ENCODE measurements at regions not wholly inside any gene's neighbourhood (a gene's known extent, or its start where the extent isn't known, plus 50 kb on each side); places are given as distances from the start of the nearest gene placed in this dataset.
"Not testable (repeated sequence)": the region's sequence is repeated elsewhere in the genome, so short reads cannot be mapped to it uniquely, and the experiment has no call there.

- no peak for DNase-seq (ENCODE audit: low read depth in 3 of 3, low spot score in 2 of 3)
These were observed 294.2 kb downstream of the NDUFA10 start for GRCh38 chr2:239730897-239731296.

GRCh38 chr2:239730567-239730882 is 294.6 kb downstream of the NDUFA10 start:
- not testable (repeated sequence) for DNase-seq (ENCODE audit: low read depth in 3 of 3, low spot score in 2 of 3)

- DNase-seq (ENCODE audit: low read depth in 3 of 3, low spot score in 2 of 3), result no peak
These were observed 295.2 kb downstream of the NDUFA10 start for GRCh38 chr2:239729681-239730566.

GRCh38 chr2:239729151-239729550 is 296.0 kb downstream of the NDUFA10 start:
- no peak for DNase-seq (ENCODE audit: low read depth in 3 of 3, low spot score in 2 of 3)

GRCh38 chr2:239728751-239729150 is 296.4 kb downstream of the NDUFA10 start:
- DNase-seq (ENCODE audit: low read depth in 3 of 3, low spot score in 2 of 3), result no peak

GRCh38 chr2:239727776-239728600 is 297.2 kb downstream of the NDUFA10 start:
- DNase-seq (ENCODE audit: low read depth in 3 of 3, low spot score in 2 of 3), result no peak

- no peak for DNase-seq (ENCODE audit: low read depth in 3 of 3, low spot score in 2 of 3)
These were observed 297.9 kb downstream of the NDUFA10 start for GRCh38 chr2:239727182-239727775.

- no peak for DNase-seq (ENCODE audit: low read depth in 3 of 3, low spot score in 2 of 3)
These were observed 298.4 kb downstream of the NDUFA10 start for GRCh38 chr2:239726631-239727181.

GRCh38 chr2:239726091-239726591 is 299.0 kb downstream of the NDUFA10 start:
- no peak for DNase-seq (ENCODE audit: low read depth in 3 of 3, low spot score in 2 of 3)

- no peak for DNase-seq (ENCODE audit: low read depth in 3 of 3, low spot score in 2 of 3)
These were observed 299.6 kb downstream of the NDUFA10 start for GRCh38 chr2:239725551-239725890.

- DNase-seq (ENCODE audit: low read depth in 3 of 3, low spot score in 2 of 3), result no peak
These were observed 300.1 kb downstream of the NDUFA10 start for GRCh38 chr2:239724851-239725550.

- no peak for DNase-seq (ENCODE audit: low read depth in 3 of 3, low spot score in 2 of 3)
These were observed 300.8 kb downstream of the NDUFA10 start for GRCh38 chr2:239724194-239724849.

GRCh38 chr2:239723486-239724193 is 301.5 kb downstream of the NDUFA10 start:
- no peak for DNase-seq (ENCODE audit: low read depth in 3 of 3, low spot score in 2 of 3)

GRCh38 chr2:239722760-239723470 is 302.2 kb downstream of the NDUFA10 start:
- DNase-seq (ENCODE audit: low read depth in 3 of 3, low spot score in 2 of 3), result no peak

- DNase-seq (ENCODE audit: low read depth in 3 of 3, low spot score in 2 of 3), result no peak
These were observed 303.0 kb downstream of the NDUFA10 start for GRCh38 chr2:239721991-239722759.

GRCh38 chr2:239721531-239721930 is 303.6 kb downstream of the NDUFA10 start:
- no peak for DNase-seq (ENCODE audit: low read depth in 3 of 3, low spot score in 2 of 3)

GRCh38 chr2:239720361-239721360 is 304.5 kb downstream of the NDUFA10 start:
- no peak for DNase-seq (ENCODE audit: low read depth in 3 of 3, low spot score in 2 of 3)

Measured in right renal cortex interstitium (tissue), 3 donors.